ENCODE measurements at regions not wholly inside any gene's neighbourhood (a gene's known extent, or its start where the extent isn't known, plus 50 kb on each side); places are given as distances from the start of the nearest gene placed in this dataset.
A peak's percentile ranks its signal among the peaks of the same experiment; 100 is the strongest.
"Not testable (repeated sequence)": the region's sequence is repeated elsewhere in the genome, so short reads cannot be mapped to it uniquely, and the experiment has no call there.

- no peak for DNase-seq
These were observed 375.6 kb downstream of the OSTF1 start for GRCh38 chr9:75463871-75464270.

- no peak for DNase-seq
These were observed 376.4 kb downstream of the OSTF1 start for GRCh38 chr9:75464726-75465125.

GRCh38 chr9:75467142-75467541 lies 378.8 kb downstream of the OSTF1 start:
- no peak for DNase-seq

- peak; percentile 40 for DNase-seq
These were observed 383.3 kb downstream of the OSTF1 start for GRCh38 chr9:75471549-75472114.

- no peak for DNase-seq
These were observed 394.3 kb downstream of the OSTF1 start for GRCh38 chr9:75482566-75482965.

GRCh38 chr9:75483636-75484035 lies 395.3 kb downstream of the OSTF1 start:
- DNase-seq: no peak

- DNase-seq: peak; percentile 59
These were observed 399.8 kb downstream of the OSTF1 start for GRCh38 chr9:75487856-75488718.

GRCh38 chr9:75488719-75489110 lies 400.4 kb downstream of the OSTF1 start:
- no peak for DNase-seq

GRCh38 chr9:75490326-75490725 lies 400.1 kb upstream of the PCSK5 start:
- DNase-seq: no peak

GRCh38 chr9:75491533-75491932 lies 398.9 kb upstream of the PCSK5 start:
- peak; percentile 29 for DNase-seq

- peak; percentile 93 for DNase-seq
These were observed 390.7 kb upstream of the PCSK5 start for GRCh38 chr9:75499812-75500211.

GRCh38 chr9:75500479-75500878 lies 390.0 kb upstream of the PCSK5 start:
- peak; percentile 85 for DNase-seq

- not testable (repeated sequence) for DNase-seq
These were observed 389.5 kb upstream of the PCSK5 start for GRCh38 chr9:75500940-75501339.

- DNase-seq: peak; percentile 58
These were observed 385.8 kb upstream of the PCSK5 start for GRCh38 chr9:75504721-75505120.

GRCh38 chr9:75505654-75506053 lies 384.8 kb upstream of the PCSK5 start:
- peak; percentile 89 for DNase-seq

GRCh38 chr9:75529463-75529862 lies 361.0 kb upstream of the PCSK5 start:
- no peak for DNase-seq

- no peak for DNase-seq
These were observed 358.9 kb upstream of the PCSK5 start for GRCh38 chr9:75531588-75531987.

GRCh38 chr9:75532233-75533050 lies 358.0 kb upstream of the PCSK5 start:
- DNase-seq: no peak

GRCh38 chr9:75539523-75539922 lies 350.9 kb upstream of the PCSK5 start:
- no peak for DNase-seq

- DNase-seq: no peak
These were observed 350.3 kb upstream of the PCSK5 start for GRCh38 chr9:75540185-75540584.

GRCh38 chr9:75541734-75542133 lies 348.7 kb upstream of the PCSK5 start:
- no peak for DNase-seq

GRCh38 chr9:75544815-75545214 lies 345.7 kb upstream of the PCSK5 start:
- DNase-seq: no peak

- DNase-seq: no peak
These were observed 345.2 kb upstream of the PCSK5 start for GRCh38 chr9:75545287-75545686.

GRCh38 chr9:75548871-75549270 lies 341.6 kb upstream of the PCSK5 start:
- no peak for DNase-seq
